HepG2 (cell line): ENCODE measurements at regions not wholly inside any gene's neighbourhood (a gene's known extent, or its start where the extent isn't known, plus 50 kb on each side); places are given as distances from the start of the nearest gene placed in this dataset.

Experiments used
- ATAC-seq: fragments of 200-7000 bp; cut with Tn5 transposase; 3 replicates; pipeline ENCODE4 v1.9.1; 2020; ENCODE audit warnings: mild to moderate bottlenecking, moderate library complexity
- BruUV-seq: library from RNA; stranded (reverse); fragments of 400-500 nt; replicated peaks from 2 replicates; lab custom pipeline; 2021; lab: Mats Ljungman, UMichigan
- CTCF ChIA-PET: fragments of 300-600 bp; formaldehyde crosslinking; extraction: SDS; loops from one replicate; lab custom pipeline; 2021; ENCODE audit warnings: low total read pairs, inconsistent platforms, low intra/inter-chr PET ratio; lab: Yijun Ruan, JAX
- POLR2A ChIA-PET: fragments of 350-600 bp; sonication (Branson Sonifier 250); formaldehyde crosslinking; loops from one replicate; lab custom pipeline; 2020; ENCODE audit warnings: antibody characterized with exemption, inconsistent platforms; lab: Yijun Ruan, JAX
- DNase-seq: peaks from one replicate; pipeline ENCODE4 v3.0.0-alpha.2; 2015; ENCODE audit warnings: low spot score
- FAIRE-seq: peaks from 3 replicates; lab custom pipeline; 2011; peaks lifted over from hg19 to GRCh38; lab: Jason Lieb, UNC
- H2AFZ ChIP-seq: one replicate; pipeline ENCODE4 v1.6.1; 2011; ENCODE audit warnings: low read length, inconsistent platforms
- H3K27ac ChIP-seq: fragments of 300-600 bp; 3 replicates; pipeline ENCODE4 v1.8.0; 2011; ENCODE audit warnings: mixed run types, mild to moderate bottlenecking, mixed read lengths, low read length, inconsistent platforms; ENCODE audit not compliant: insufficient read depth; ENCODE audit errors: extremely low read length
- H3K27me3 ChIP-seq, 2 experiments: fragments of 200-600 bp in 1 of 2; 2 replicates in 1 of 2; 3 replicates in 1 of 2; pipeline versions ENCODE4 v1.6.0 to v1.8.0; 2011; ENCODE audit warnings: low read length in 2 of 2, mild to moderate bottlenecking in 2 of 2, moderate library complexity in 2 of 2, inconsistent platforms in 1 of 2; ENCODE audit not compliant: insufficient read depth in 2 of 2, control insufficient read depth in 1 of 2
- H3K36me3 ChIP-seq, 2 experiments: fragments of 200-600 bp in 1 of 2; replicated peaks in 1 of 2; 2 replicates in 1 of 2; 3 replicates in 1 of 2; pipeline versions ENCODE4 v1.5.1 to v1.8.0; 2011; ENCODE audit warnings: low read length in 2 of 2, inconsistent platforms in 1 of 2; ENCODE audit not compliant: insufficient read depth in 2 of 2, control insufficient read depth in 1 of 2
- H3K4me1 ChIP-seq: 2 replicates; pipeline ENCODE4 v1.5.1; 2012; ENCODE audit warnings: low read length, inconsistent platforms; ENCODE audit not compliant: insufficient read depth
- H3K4me2 ChIP-seq: 2 replicates; pipeline ENCODE4 v1.6.0; 2011; ENCODE audit warnings: low read depth, low read length, inconsistent platforms
- H3K4me3 ChIP-seq, 3 experiments: fragments of 200-600 bp in 1 of 3; sonication (generic), shearing (Covaris generic) in 1 of 3; replicated peaks in 1 of 3; 2 replicates each; pipeline ENCODE4 v1.5.1; 2011 to 2016; ENCODE audit warnings: low read length in 3 of 3, inconsistent platforms in 2 of 3, low read depth in 2 of 3, mild to moderate bottlenecking in 2 of 3, control low read depth in 1 of 3, mixed read lengths in 1 of 3; ENCODE audit not compliant: insufficient read depth in 1 of 3
- H3K79me2 ChIP-seq: one replicate; pipeline ENCODE4 v1.6.1; 2011; ENCODE audit warnings: low read length, inconsistent platforms; ENCODE audit not compliant: insufficient read depth
- H3K9ac ChIP-seq: 2 replicates; pipeline ENCODE4 v1.6.0; 2011; ENCODE audit warnings: mild to moderate bottlenecking, low read depth, low read length, inconsistent platforms; ENCODE audit not compliant: insufficient read depth
- H3K9me3 ChIP-seq: 2 replicates; pipeline ENCODE4 v1.5.1; 2012; ENCODE audit warnings: mild to moderate bottlenecking, low read length
- H4K20me1 ChIP-seq: 2 replicates; pipeline ENCODE4 v1.6.0; 2011; ENCODE audit warnings: inconsistent platforms, mild to moderate bottlenecking, low read length, moderate library complexity; ENCODE audit not compliant: insufficient read depth
- ESRRA ChIP-seq: sonication (generic); formaldehyde crosslinking; IDR thresholded peaks from 2 replicates; pipeline ENCODE4 v1.5.1; 2020; ENCODE audit warnings: mild to moderate bottlenecking, low read depth, missing genetic modification reagents
- GABPB1 ChIP-seq: IDR thresholded peaks from 2 replicates; pipeline ENCODE4 v1.6.1; 2016; ENCODE audit warnings: mild to moderate bottlenecking, missing genetic modification reagents, moderate library complexity, missing compliant biosample characterization
- JARID2 ChIP-seq: sonication (generic); formaldehyde crosslinking; IDR thresholded peaks from 2 replicates; pipeline ENCODE4 v1.8.1; 2023; ENCODE audit warnings: missing genetic modification reagents, inconsistent platforms; ENCODE audit not compliant: insufficient replicate concordance
- PRPF4 ChIP-seq: fragments of 200-400 bp; formaldehyde crosslinking; IDR thresholded peaks from 2 replicates; pipeline ENCODE4 v1.6.1; 2016; ENCODE audit warnings: low read length, low read depth; ENCODE audit not compliant: poor library complexity, severe bottlenecking
- SNRNP70 ChIP-seq: fragments of 200-400 bp; formaldehyde crosslinking; IDR thresholded peaks from 2 replicates; pipeline ENCODE4 v1.6.1; 2017; ENCODE audit warnings: mild to moderate bottlenecking, low read depth, low read length, moderate library complexity
- SSRP1 ChIP-seq: IDR thresholded peaks from 2 replicates; pipeline ENCODE4 v1.6.1; 2016; ENCODE audit warnings: control low read depth
- ZNF607 ChIP-seq: sonication (generic); formaldehyde crosslinking; IDR thresholded peaks from 2 replicates; pipeline ENCODE4 v1.5.1; 2020; ENCODE audit warnings: missing genetic modification reagents, mild to moderate bottlenecking, borderline replicate concordance
- WGBS: methylation state at CpG from one replicate; pipeline ENCODE4 v1.1.6; 2017; ENCODE audit warnings: low lambda C conversion rate; 5-methylcytosine and 5-hydroxymethylcytosine counted together
- in situ Hi-C: cut with HindIII; loops from 2 replicates; pipeline ENCODE4 v1.10.0; 2017; ENCODE audit warnings: low pct_unique_long_range_greater_than_20kb; ENCODE audit not compliant: extremely low pct_ligation_motif_present
- intact Hi-C: fragments of 100-400 bp; cut with micrococcal nuclease; formaldehyde crosslinking; loops from one replicate; pipeline ENCODE4 v1.10.0; 2022; ENCODE audit not compliant: unreplicated experiment
- TF ChIP-seq, protein P1 (sequence below), 2 experiments: fragments of 450-650 bp in 1 of 2; sonication (generic) in 1 of 2; formaldehyde crosslinking; IDR thresholded peaks; 2 replicates each; pipeline versions ENCODE4 v1.5.0 to v1.8.0; 2020 to 2022; ENCODE audit warnings: mild to moderate bottlenecking in 1 of 2, missing genetic modification reagents in 1 of 2
- TF ChIP-seq, protein P2 (sequence below): sonication (generic); formaldehyde crosslinking; IDR thresholded peaks from 2 replicates; pipeline ENCODE4 v1.4.0; 2020; ENCODE audit warnings: missing genetic modification reagents
- TF ChIP-seq, protein P3 (sequence below): IDR thresholded peaks from 2 replicates; pipeline ENCODE4 v1.6.1; 2016; ENCODE audit warnings: low read depth, borderline replicate concordance

DNA sequence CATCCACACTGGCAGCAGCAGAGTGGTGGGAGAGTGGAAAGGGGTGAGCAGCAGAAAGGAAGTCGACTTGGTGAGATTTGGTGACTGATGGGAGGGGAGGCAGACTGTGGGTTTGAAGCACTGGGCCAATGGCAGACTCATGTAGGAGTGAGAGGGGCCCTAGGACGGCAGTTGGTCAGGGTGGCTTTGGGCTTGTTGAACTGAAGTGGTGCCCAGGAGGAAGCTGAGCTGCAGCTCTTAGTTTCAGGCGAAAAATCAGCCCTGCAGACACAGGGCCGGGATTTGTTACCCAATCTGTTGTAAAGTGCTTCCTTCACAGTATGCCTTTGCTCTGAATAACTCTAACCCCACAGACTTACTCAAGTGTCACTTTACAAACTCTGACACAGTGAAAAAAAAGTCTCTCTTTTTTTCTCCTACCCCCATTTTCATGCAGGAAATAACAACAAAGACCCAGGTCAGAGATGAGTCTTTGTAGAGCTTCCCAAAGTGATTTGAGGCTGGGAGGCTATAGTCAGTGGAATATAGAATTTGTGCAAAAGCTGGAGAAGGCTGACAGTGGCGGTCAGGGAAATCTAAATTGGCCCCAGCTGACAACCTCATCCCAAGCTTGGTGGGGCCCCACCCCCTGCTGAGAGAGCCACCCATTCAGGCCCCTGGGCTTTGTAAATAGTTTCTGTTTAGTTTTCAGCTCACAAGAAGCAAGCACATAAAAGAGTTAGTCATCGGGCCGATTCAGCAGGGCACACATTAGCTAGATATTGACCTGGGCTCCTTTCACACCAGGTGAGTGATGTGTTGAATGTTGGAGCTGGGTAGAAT lies 226.9 kb downstream of the VAPA start (continued):
- TF ChIP-seq, protein P1, sequence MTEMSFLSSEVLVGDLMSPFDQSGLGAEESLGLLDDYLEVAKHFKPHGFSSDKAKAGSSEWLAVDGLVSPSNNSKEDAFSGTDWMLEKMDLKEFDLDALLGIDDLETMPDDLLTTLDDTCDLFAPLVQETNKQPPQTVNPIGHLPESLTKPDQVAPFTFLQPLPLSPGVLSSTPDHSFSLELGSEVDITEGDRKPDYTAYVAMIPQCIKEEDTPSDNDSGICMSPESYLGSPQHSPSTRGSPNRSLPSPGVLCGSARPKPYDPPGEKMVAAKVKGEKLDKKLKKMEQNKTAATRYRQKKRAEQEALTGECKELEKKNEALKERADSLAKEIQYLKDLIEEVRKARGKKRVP (CRISPR knock-in tag; IDR thresholded peaks at IDR 0.05), result no peak

DNA sequence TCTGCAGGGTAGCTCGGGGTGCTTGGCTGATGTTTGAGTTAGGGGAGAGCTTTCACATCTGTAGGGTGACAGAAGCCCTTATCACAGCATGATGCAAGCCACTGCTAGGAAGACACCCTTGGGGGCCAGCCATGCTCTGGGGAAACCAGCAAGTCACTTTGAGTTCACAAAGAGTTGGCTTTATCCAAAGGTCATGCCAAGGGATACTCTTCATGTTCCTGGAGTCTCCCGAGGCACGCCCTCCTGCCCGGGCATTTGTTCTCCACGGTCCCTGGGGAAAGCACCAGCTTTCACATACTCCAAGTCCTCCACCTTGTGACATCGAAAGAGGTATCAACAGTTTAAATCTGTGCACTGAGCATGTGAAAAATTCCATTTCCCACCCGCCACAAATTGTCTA lies 227.7 kb downstream of the VAPA start:
- Histone ChIP-seq H4K20me1 (no peaks in the 10 kb centered on the region), H3K27me3 (peaks cover 0 to 4% of the 10 kb centered on the region in 2 experiments; a peak in 3 of 5 replicates), H3K79me2 (no peaks in the 10 kb centered on the region), H3K4me3 (peak overlapping the region in 1 of 3 experiments; percentile 24; a peak in 2 of 6 replicates), H3K27ac (no peak overlapping the region), H3K4me2 (peak overlapping the region; percentile 65)
- BruUV-seq, result no TSS peak
- CTCF ChIA-PET, result no interaction called here
- ATAC-seq, result peak; percentile 20
- TF ChIP-seq ESRRA (CRISPR knock-in tag) (no peak), SNRNP70 (no peak), PRPF4 (no peak), ZNF607 (CRISPR knock-in tag) (no peak), JARID2 (CRISPR knock-in tag) (no peak), SSRP1 (CRISPR knock-in tag) (no peak), GABPB1 (CRISPR knock-in tag) (no peak)
- TF ChIP-seq, protein P2, sequence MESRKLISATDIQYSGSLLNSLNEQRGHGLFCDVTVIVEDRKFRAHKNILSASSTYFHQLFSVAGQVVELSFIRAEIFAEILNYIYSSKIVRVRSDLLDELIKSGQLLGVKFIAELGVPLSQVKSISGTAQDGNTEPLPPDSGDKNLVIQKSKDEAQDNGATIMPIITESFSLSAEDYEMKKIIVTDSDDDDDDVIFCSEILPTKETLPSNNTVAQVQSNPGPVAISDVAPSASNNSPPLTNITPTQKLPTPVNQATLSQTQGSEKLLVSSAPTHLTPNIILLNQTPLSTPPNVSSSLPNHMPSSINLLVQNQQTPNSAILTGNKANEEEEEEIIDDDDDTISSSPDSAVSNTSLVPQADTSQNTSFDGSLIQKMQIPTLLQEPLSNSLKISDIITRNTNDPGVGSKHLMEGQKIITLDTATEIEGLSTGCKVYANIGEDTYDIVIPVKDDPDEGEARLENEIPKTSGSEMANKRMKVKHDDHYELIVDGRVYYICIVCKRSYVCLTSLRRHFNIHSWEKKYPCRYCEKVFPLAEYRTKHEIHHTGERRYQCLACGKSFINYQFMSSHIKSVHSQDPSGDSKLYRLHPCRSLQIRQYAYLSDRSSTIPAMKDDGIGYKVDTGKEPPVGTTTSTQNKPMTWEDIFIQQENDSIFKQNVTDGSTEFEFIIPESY (CRISPR knock-in tag), result no peak
- TF ChIP-seq, protein P3, sequence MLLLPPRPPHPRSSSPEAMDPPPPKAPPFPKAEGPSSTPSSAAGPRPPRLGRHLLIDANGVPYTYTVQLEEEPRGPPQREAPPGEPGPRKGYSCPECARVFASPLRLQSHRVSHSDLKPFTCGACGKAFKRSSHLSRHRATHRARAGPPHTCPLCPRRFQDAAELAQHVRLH (CRISPR knock-in tag), result no peak
- TF ChIP-seq, all 625 proteins: peak for 0
- Histone ChIP-seq H2AFZ (no peak overlapping the region), H3K9me3 (no peaks in the 10 kb centered on the region), H3K4me1 (peaks cover 31% of the 10 kb centered on the region), H3K9ac (no peak overlapping the region), H3K36me3 (no peaks in the 10 kb centered on the region)
- in situ Hi-C loops, result no loop called here
- intact Hi-C loops, result no loop called here
- FAIRE-seq (no peak), DNase-seq (no peak)
- POLR2A ChIA-PET, result no interaction called here
- 11% methylated on average over 5 of the region's 7 CpGs for WGBS
